Sigmoid colon (tissue), 6 donors: ENCODE measurements at regions not wholly inside any gene's neighbourhood (a gene's known extent, or its start where the extent isn't known, plus 50 kb on each side); places are given as distances from the start of the nearest gene placed in this dataset.

ENCODE experiments used
- DNase-seq: peaks from one replicate; pipeline ENCODE4 v3.0.0-alpha.2; 2019
- H3K27ac ChIP-seq, 4 donors: fragments of 200-600 bp; sonication (generic); one replicate each; pipeline ENCODE4 v1.5.1; 2016 to 2019; ENCODE audit warnings: mild to moderate bottlenecking in 1 of 4
- H3K27me3 ChIP-seq, 3 donors: fragments of 200-600 bp; sonication (generic); one replicate each; pipeline ENCODE4 v1.5.1; 2019; ENCODE audit warnings: mild to moderate bottlenecking in 1 of 3
- H3K36me3 ChIP-seq, 4 donors: fragments of 200-600 bp; sonication (generic); one replicate each; pipeline ENCODE4 v1.5.1; 2016 to 2019
- H3K4me1 ChIP-seq, 4 donors: fragments of 200-600 bp; sonication (generic); one replicate each; pipeline ENCODE4 v1.5.1; 2017 to 2019
- H3K4me3 ChIP-seq, 4 donors: fragments of 200-600 bp; sonication (generic); one replicate each; pipeline ENCODE4 v1.5.1; 2017 to 2019; ENCODE audit warnings: mild to moderate bottlenecking in 2 of 4, moderate library complexity in 1 of 4
- H3K9me3 ChIP-seq, 4 donors: fragments of 200-600 bp in 3 of 4; sonication (generic) in 3 of 4; one replicate each; pipeline versions ENCODE4 v1.5.1 to v1.6.1; 2013 to 2019
- CTCF ChIP-seq, 4 experiments: fragments of 450-650 bp in 3 of 4; fragments of 200-600 bp in 1 of 4; IDR thresholded peaks; one replicate each; pipeline ENCODE4 v1.5.1; 2016 to 2019; ENCODE audit warnings: antibody characterized with exemption in 4 of 4, mild to moderate bottlenecking in 3 of 4, moderate library complexity in 2 of 4
- EP300 ChIP-seq, 4 donors: sonication (generic); formaldehyde crosslinking; IDR thresholded peaks; one replicate each; pipeline ENCODE4 v1.6.1; 2017; ENCODE audit warnings: antibody characterized with exemption in 4 of 4
- POLR2A ChIP-seq, 2 donors: fragments of 450-650 bp; IDR thresholded peaks; one replicate each; pipeline ENCODE4 v1.6.1; 2016; ENCODE audit warnings: antibody characterized with exemption in 2 of 2, mild to moderate bottlenecking in 2 of 2, moderate library complexity in 2 of 2
- POLR2AphosphoS5 ChIP-seq, 4 donors: sonication (generic); formaldehyde crosslinking; IDR thresholded peaks; one replicate each; pipeline ENCODE4 v1.6.1; 2017; ENCODE audit warnings: antibody characterized with exemption in 4 of 4
- WGBS, 2 donors: extraction: QIAGEN DNeasy Blood & Tissue Kit; methylation state at CpG; one replicate each; pipeline ENCODE4 v1.1.7; 2013; 5-methylcytosine and 5-hydroxymethylcytosine counted together
- intact Hi-C: fragments of 100-400 bp; cut with DNase I; formaldehyde crosslinking; loops from one replicate; pipeline ENCODE4 v1.15.1; 2023
- donor health status: healthy with polysubstance abuse.
- donor health status: healthy.

GRCh38 chr17:37836593-37836992 is 87.6 kb upstream of the TBC1D3K start:
- WGBS, 2 donors: 91 to 96% methylated on average over 2 of the region's 2 CpGs
- no peak for DNase-seq
- TF ChIP-seq POLR2AphosphoS5 (IDR thresholded peaks at IDR 0.05) (no peak), EP300 (IDR thresholded peaks at IDR 0.05) (no peak), POLR2A (IDR thresholded peaks at IDR 0.05) (no peak)
- H3K4me1 ChIP-seq: no peaks in the 10 kb centered on the region
- H3K4me3 ChIP-seq: no peak overlapping the region
- H3K27me3 ChIP-seq: peaks cover 0 to 17% (median 0%) of the 10 kb centered on the region in 3 donors
- intact Hi-C loops: no loop called here
- H3K36me3 ChIP-seq: no peaks in the 10 kb centered on the region
- no peak overlapping the region for H3K27ac ChIP-seq
- H3K9me3 ChIP-seq: no peaks in the 10 kb centered on the region

GRCh38 chr17:37834168-37834567 is 89.3 kb upstream of the HNF1B start:
- intact Hi-C loops: no loop called here

GRCh38 chr17:37833237-37833859 is 88.5 kb upstream of the HNF1B start:
- Histone ChIP-seq H3K27me3 (no peaks in the 10 kb centered on the region), H3K36me3 (no peaks in the 10 kb centered on the region), H3K4me3 (no peak overlapping the region), H3K9me3 (no peaks in the 10 kb centered on the region), H3K27ac (no peak overlapping the region), H3K4me1 (no peaks in the 10 kb centered on the region)
- no peak for TF ChIP-seq POLR2A (IDR thresholded peaks at IDR 0.05)
- no peak for TF ChIP-seq CTCF (IDR thresholded peaks at IDR 0.05)
- no peak for TF ChIP-seq POLR2AphosphoS5 (IDR thresholded peaks at IDR 0.05)
- no peak for TF ChIP-seq EP300 (IDR thresholded peaks at IDR 0.05)
- WGBS, 2 donors: 72 to 87% methylated on average over 11 of the region's 11 CpGs
- intact Hi-C loops: no loop called here
- no peak for DNase-seq

More at GRCh38 chr17:37834168-37834567, 89.3 kb upstream of the HNF1B start:
- WGBS, 2 donors: 90 to 92% methylated on average over 2 of the region's 2 CpGs
- Histone ChIP-seq H3K4me1 (no peaks in the 10 kb centered on the region), H3K36me3 (no peaks in the 10 kb centered on the region), H3K4me3 (no peak overlapping the region), H3K9me3 (no peaks in the 10 kb centered on the region), H3K27me3 (peaks cover 0 to 6% (median 0%) of the 10 kb centered on the region in 3 donors), H3K27ac (no peak overlapping the region)
- DNase-seq: no peak
- TF ChIP-seq POLR2A (IDR thresholded peaks at IDR 0.05) (no peak), EP300 (IDR thresholded peaks at IDR 0.05) (no peak), POLR2AphosphoS5 (IDR thresholded peaks at IDR 0.05) (no peak)

GRCh38 chr17:37831986-37832385 is 87.1 kb upstream of the HNF1B start:
- no peak overlapping the region for H3K4me3 ChIP-seq
- no peak overlapping the region for H3K27ac ChIP-seq
- no peaks in the 10 kb centered on the region for H3K9me3 ChIP-seq
- H3K36me3 ChIP-seq: no peaks in the 10 kb centered on the region
- intact Hi-C loops: no loop called here
- WGBS, 2 donors: 94 to 95% methylated on average over 2 of the region's 2 CpGs
- no peaks in the 10 kb centered on the region for H3K4me1 ChIP-seq
- H3K27me3 ChIP-seq: no peaks in the 10 kb centered on the region
- TF ChIP-seq CTCF (IDR thresholded peaks at IDR 0.05) (no peak), POLR2A (IDR thresholded peaks at IDR 0.05) (no peak), EP300 (IDR thresholded peaks at IDR 0.05) (no peak), POLR2AphosphoS5 (IDR thresholded peaks at IDR 0.05) (no peak)
- DNase-seq: no peak

- no peaks in the 10 kb centered on the region for H3K4me1 ChIP-seq
- no peak overlapping the region for H3K27ac ChIP-seq
- no peak for DNase-seq
- intact Hi-C loops: no loop called here
- no peaks in the 10 kb centered on the region for H3K36me3 ChIP-seq
- H3K4me3 ChIP-seq: no peak overlapping the region
- H3K27me3 ChIP-seq: no peaks in the 10 kb centered on the region
- 92 to 95% methylated on average over 5 of the region's 5 CpGs for WGBS, 2 donors
- H3K9me3 ChIP-seq: no peaks in the 10 kb centered on the region
- no peak for TF ChIP-seq POLR2AphosphoS5 (IDR thresholded peaks at IDR 0.05)
- TF ChIP-seq POLR2A (IDR thresholded peaks at IDR 0.05): no peak
- TF ChIP-seq CTCF (IDR thresholded peaks at IDR 0.05): no peak
- no peak for TF ChIP-seq EP300 (IDR thresholded peaks at IDR 0.05)
Observed at GRCh38 chr17:37831492-37831891, 86.6 kb upstream of the HNF1B start.
